ENCODE measurements at regions not wholly inside any gene's neighbourhood (a gene's known extent, or its start where the extent isn't known, plus 50 kb on each side); places are given as distances from the start of the nearest gene placed in this dataset.
A peak's percentile ranks its signal among the peaks of the same experiment; 100 is the strongest.

- no peak for DNase-seq
Observed at GRCh38 chr12:45634273-45634917, 95.1 kb upstream of the ARID2 start.

GRCh38 chr12:45637242-45637641 is 92.3 kb upstream of the ARID2 start:
- no peak for DNase-seq

- DNase-seq: no peak
Observed at GRCh38 chr12:45637706-45638105, 91.8 kb upstream of the ARID2 start.

GRCh38 chr12:45638386-45638785 is 91.1 kb upstream of the ARID2 start:
- DNase-seq: no peak

- no peak for DNase-seq
Observed at GRCh38 chr12:45644541-45644940, 85.0 kb upstream of the ARID2 start.

GRCh38 chr12:45646851-45647581 is 82.5 kb upstream of the ARID2 start:
- DNase-seq: no peak

- no peak for DNase-seq
Observed at GRCh38 chr12:45648070-45648469, 81.4 kb upstream of the ARID2 start.

GRCh38 chr12:45651029-45651428 is 78.5 kb upstream of the ARID2 start:
- no peak for DNase-seq

- DNase-seq: no peak
Observed at GRCh38 chr12:45654002-45654665, 75.4 kb upstream of the ARID2 start.

- peak; percentile 9 for DNase-seq
Observed at GRCh38 chr12:45655186-45655585, 74.3 kb upstream of the ARID2 start.

GRCh38 chr12:45655743-45656142 is 73.8 kb upstream of the ARID2 start:
- DNase-seq: no peak

- DNase-seq: no peak
Observed at GRCh38 chr12:45658020-45658419, 71.5 kb upstream of the ARID2 start.

- DNase-seq: no peak
Observed at GRCh38 chr12:45660330-45660729, 69.2 kb upstream of the ARID2 start.

GRCh38 chr12:45663455-45663854 is 66.1 kb upstream of the ARID2 start:
- no peak for DNase-seq

GRCh38 chr12:45665941-45666340 is 63.6 kb upstream of the ARID2 start:
- DNase-seq: no peak

GRCh38 chr12:45666396-45666795 is 63.1 kb upstream of the ARID2 start:
- DNase-seq: no peak

GRCh38 chr12:45666816-45667215 is 62.7 kb upstream of the ARID2 start:
- no peak for DNase-seq

GRCh38 chr12:45667761-45668160 is 61.7 kb upstream of the ARID2 start:
- DNase-seq: no peak

- no peak for DNase-seq
Observed at GRCh38 chr12:45668641-45669040, 60.9 kb upstream of the ARID2 start.

GRCh38 chr12:45669093-45669492 is 60.4 kb upstream of the ARID2 start:
- DNase-seq: no peak

GRCh38 chr12:45669792-45670191 is 59.7 kb upstream of the ARID2 start:
- DNase-seq: no peak

- no peak for DNase-seq
Observed at GRCh38 chr12:45670346-45671065, 59.0 kb upstream of the ARID2 start.

GRCh38 chr12:45671254-45671653 is 58.3 kb upstream of the ARID2 start:
- DNase-seq: no peak

All from effector CD8-positive, alpha-beta T cell (primary cell).